HepG2 (cell line): ENCODE measurements at regions not wholly inside any gene's neighbourhood (a gene's known extent, or its start where the extent isn't known, plus 50 kb on each side); places are given as distances from the start of the nearest gene placed in this dataset.

Experiments used
- ATAC-seq: fragments of 200-7000 bp; cut with Tn5 transposase; 3 replicates; pipeline ENCODE4 v1.9.1; 2020; ENCODE audit warnings: mild to moderate bottlenecking, moderate library complexity
- BruUV-seq: library from RNA; stranded (reverse); fragments of 400-500 nt; replicated peaks from 2 replicates; lab custom pipeline; 2021; lab: Mats Ljungman, UMichigan
- CTCF ChIA-PET: fragments of 300-600 bp; formaldehyde crosslinking; extraction: SDS; loops from one replicate; lab custom pipeline; 2021; ENCODE audit warnings: low total read pairs, inconsistent platforms, low intra/inter-chr PET ratio; lab: Yijun Ruan, JAX
- POLR2A ChIA-PET: fragments of 350-600 bp; sonication (Branson Sonifier 250); formaldehyde crosslinking; loops from one replicate; lab custom pipeline; 2020; ENCODE audit warnings: antibody characterized with exemption, inconsistent platforms; lab: Yijun Ruan, JAX
- DNase-seq: peaks from one replicate; pipeline ENCODE4 v3.0.0-alpha.2; 2015; ENCODE audit warnings: low spot score
- FAIRE-seq: peaks from 3 replicates; lab custom pipeline; 2011; peaks lifted over from hg19 to GRCh38; lab: Jason Lieb, UNC
- H2AFZ ChIP-seq: one replicate; pipeline ENCODE4 v1.6.1; 2011; ENCODE audit warnings: low read length, inconsistent platforms
- H3K27ac ChIP-seq: fragments of 300-600 bp; 3 replicates; pipeline ENCODE4 v1.8.0; 2011; ENCODE audit warnings: mixed run types, mild to moderate bottlenecking, mixed read lengths, low read length, inconsistent platforms; ENCODE audit not compliant: insufficient read depth; ENCODE audit errors: extremely low read length
- H3K27me3 ChIP-seq, 2 experiments: fragments of 200-600 bp in 1 of 2; 2 replicates in 1 of 2; 3 replicates in 1 of 2; pipeline versions ENCODE4 v1.6.0 to v1.8.0; 2011; ENCODE audit warnings: low read length in 2 of 2, mild to moderate bottlenecking in 2 of 2, moderate library complexity in 2 of 2, inconsistent platforms in 1 of 2; ENCODE audit not compliant: insufficient read depth in 2 of 2, control insufficient read depth in 1 of 2
- H3K36me3 ChIP-seq, 2 experiments: fragments of 200-600 bp in 1 of 2; replicated peaks in 1 of 2; 2 replicates in 1 of 2; 3 replicates in 1 of 2; pipeline versions ENCODE4 v1.5.1 to v1.8.0; 2011; ENCODE audit warnings: low read length in 2 of 2, inconsistent platforms in 1 of 2; ENCODE audit not compliant: insufficient read depth in 2 of 2, control insufficient read depth in 1 of 2
- H3K4me1 ChIP-seq: 2 replicates; pipeline ENCODE4 v1.5.1; 2012; ENCODE audit warnings: low read length, inconsistent platforms; ENCODE audit not compliant: insufficient read depth
- H3K4me2 ChIP-seq: 2 replicates; pipeline ENCODE4 v1.6.0; 2011; ENCODE audit warnings: low read depth, low read length, inconsistent platforms
- H3K4me3 ChIP-seq, 3 experiments: fragments of 200-600 bp in 1 of 3; sonication (generic), shearing (Covaris generic) in 1 of 3; replicated peaks in 1 of 3; 2 replicates each; pipeline ENCODE4 v1.5.1; 2011 to 2016; ENCODE audit warnings: low read length in 3 of 3, inconsistent platforms in 2 of 3, low read depth in 2 of 3, mild to moderate bottlenecking in 2 of 3, control low read depth in 1 of 3, mixed read lengths in 1 of 3; ENCODE audit not compliant: insufficient read depth in 1 of 3
- H3K79me2 ChIP-seq: one replicate; pipeline ENCODE4 v1.6.1; 2011; ENCODE audit warnings: low read length, inconsistent platforms; ENCODE audit not compliant: insufficient read depth
- H3K9ac ChIP-seq: 2 replicates; pipeline ENCODE4 v1.6.0; 2011; ENCODE audit warnings: mild to moderate bottlenecking, low read depth, low read length, inconsistent platforms; ENCODE audit not compliant: insufficient read depth
- H3K9me3 ChIP-seq: 2 replicates; pipeline ENCODE4 v1.5.1; 2012; ENCODE audit warnings: mild to moderate bottlenecking, low read length
- H4K20me1 ChIP-seq: 2 replicates; pipeline ENCODE4 v1.6.0; 2011; ENCODE audit warnings: inconsistent platforms, mild to moderate bottlenecking, low read length, moderate library complexity; ENCODE audit not compliant: insufficient read depth
- BORCS8-MEF2B ChIP-seq: sonication (generic); formaldehyde crosslinking; IDR thresholded peaks from 2 replicates; pipeline ENCODE4 v1.8.0; 2022; ENCODE audit warnings: mild to moderate bottlenecking, missing genetic modification reagents
- HNRNPK ChIP-seq: fragments of 200-400 bp; formaldehyde crosslinking; IDR thresholded peaks from 2 replicates; pipeline ENCODE4 v1.6.1; 2018; ENCODE audit warnings: low read length, low read depth, moderate library complexity, mild to moderate bottlenecking; ENCODE audit not compliant: poor library complexity, severe bottlenecking
- KAT8 ChIP-seq: IDR thresholded peaks from 2 replicates; pipeline ENCODE4 v1.6.1; 2016; ENCODE audit warnings: missing genetic modification reagents, missing compliant biosample characterization
- SMAD3 ChIP-seq: sonication (generic); formaldehyde crosslinking; IDR thresholded peaks from 2 replicates; pipeline ENCODE4 v1.4.0; 2020; ENCODE audit warnings: missing genetic modification reagents
- SMYD3 ChIP-seq: sonication (generic); formaldehyde crosslinking; IDR thresholded peaks from 2 replicates; pipeline ENCODE4 v1.8.1; 2023; ENCODE audit warnings: mild to moderate bottlenecking, missing genetic modification reagents
- SRF ChIP-seq: IDR thresholded peaks from 2 replicates; pipeline ENCODE4 v1.6.1; 2011; ENCODE audit warnings: mild to moderate bottlenecking, low read depth, low read length, moderate library complexity
- ZNF121 ChIP-seq: sonication (generic); formaldehyde crosslinking; IDR thresholded peaks from 2 replicates; pipeline ENCODE4 v1.5.0; 2020; ENCODE audit warnings: mild to moderate bottlenecking, missing genetic modification reagents
- ZNF468 ChIP-seq: sonication (generic); formaldehyde crosslinking; IDR thresholded peaks from 2 replicates; pipeline ENCODE4 v1.8.0; 2022; ENCODE audit warnings: mild to moderate bottlenecking, moderate library complexity, missing genetic modification reagents
- WGBS: methylation state at CpG from one replicate; pipeline ENCODE4 v1.1.6; 2017; ENCODE audit warnings: low lambda C conversion rate; 5-methylcytosine and 5-hydroxymethylcytosine counted together
- in situ Hi-C: cut with HindIII; loops from 2 replicates; pipeline ENCODE4 v1.10.0; 2017; ENCODE audit warnings: low pct_unique_long_range_greater_than_20kb; ENCODE audit not compliant: extremely low pct_ligation_motif_present
- intact Hi-C: fragments of 100-400 bp; cut with micrococcal nuclease; formaldehyde crosslinking; loops from one replicate; pipeline ENCODE4 v1.10.0; 2022; ENCODE audit not compliant: unreplicated experiment
- TF ChIP-seq, protein P1 (sequence below), 2 experiments: sonication (generic) in 1 of 2; formaldehyde crosslinking in 1 of 2; IDR thresholded peaks; 2 replicates each; pipeline versions ENCODE4 v1.5.1 to v1.6.1; 2011 to 2020; ENCODE audit warnings: borderline replicate concordance in 1 of 2, low read depth in 1 of 2, low read length in 1 of 2, mild to moderate bottlenecking in 1 of 2, missing genetic modification reagents in 1 of 2, moderate library complexity in 1 of 2
- TF ChIP-seq, protein P2 (sequence below): IDR thresholded peaks from 2 replicates; pipeline ENCODE4 v1.6.1; 2016; ENCODE audit warnings: missing biosample characterization, missing genetic modification reagents, low read depth
- TF ChIP-seq, protein P3 (sequence below): sonication (generic); formaldehyde crosslinking; conservative IDR thresholded peaks from 2 replicates; pipeline ENCODE4 v1.4.0; 2020; ENCODE audit warnings: mild to moderate bottlenecking, missing genetic modification reagents, moderate library complexity
- TF ChIP-seq, protein P4 (sequence below): sonication (generic); formaldehyde crosslinking; IDR thresholded peaks from 2 replicates; pipeline ENCODE4 v1.4.0; 2020; ENCODE audit warnings: missing genetic modification reagents
- TF ChIP-seq, protein P5 (sequence below): IDR thresholded peaks from 2 replicates; pipeline ENCODE4 v1.6.1; 2012; ENCODE audit warnings: low read depth, low read length, improper control_type of control experiment

DNA sequence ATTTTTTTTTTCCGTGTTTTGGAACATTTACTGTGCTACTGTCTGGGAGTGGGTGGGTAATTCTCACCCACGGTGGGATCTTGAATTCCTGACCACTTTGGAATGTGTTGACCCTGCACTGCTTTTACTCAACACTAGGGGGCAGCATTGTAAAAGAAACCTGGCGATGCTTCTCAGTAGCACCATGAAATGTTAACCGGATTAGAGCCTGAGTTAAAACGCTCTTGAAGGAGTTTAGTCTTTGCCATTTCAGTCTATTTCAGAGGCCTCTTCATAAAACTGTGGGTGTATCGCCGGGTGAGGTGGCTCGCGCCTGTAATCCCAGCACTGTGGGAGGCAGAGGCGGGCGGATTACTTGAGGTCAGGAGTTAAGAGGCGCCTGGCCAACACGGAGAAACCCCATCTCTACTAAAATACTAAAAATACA, 79.0 kb upstream of the PRNP start:
- no peak overlapping the region for H3K9ac ChIP-seq
- H3K79me2 ChIP-seq: no peaks in the 10 kb centered on the region
- H4K20me1 ChIP-seq: no peaks in the 10 kb centered on the region
- no TSS peak for BruUV-seq
- no peaks in the 10 kb centered on the region for H3K4me1 ChIP-seq
- FAIRE-seq: peak; percentile 96
- H3K27ac ChIP-seq: no peak overlapping the region
- POLR2A ChIA-PET: no interaction called here
- H3K36me3 ChIP-seq: no peaks in the 10 kb centered on the region
- intact Hi-C loops: loop anchor here (1.0 kb wide), 2 partner anchors 113 to 493 kb away; no protein-coding TSS in a partner anchor
- WGBS: 25% methylated on average over 13 of the region's 13 CpGs
- H3K9me3 ChIP-seq: no peaks in the 10 kb centered on the region
- no peak overlapping the region for H2AFZ ChIP-seq
- DNase-seq: peak; percentile 78
- H3K27me3 ChIP-seq: peaks cover 4 to 38% of the 10 kb centered on the region in 2 experiments
- CTCF ChIA-PET: interaction anchor here (0.7 to 13.1 kb wide), 4 partner anchors 111 to 842 kb away, joined by 3 to 210 read pairs (median 6); partner anchors contain the start of gene PRND
- in situ Hi-C loops: loop anchor here (5.0 to 10.0 kb wide), 2 partner anchors 115 to 488 kb away; partner anchors contain the start of gene PRND
- ATAC-seq: peak; percentile 89
- no peak overlapping the region for H3K4me3 ChIP-seq
- H3K4me2 ChIP-seq: no peak overlapping the region
- no peak for TF ChIP-seq ZNF468 (CRISPR knock-in tag)
- no peak for TF ChIP-seq HNRNPK
- peak; percentile 41; the same call in 1 of the 2 replicates for TF ChIP-seq KAT8 (CRISPR knock-in tag)
- TF ChIP-seq, protein P1, sequence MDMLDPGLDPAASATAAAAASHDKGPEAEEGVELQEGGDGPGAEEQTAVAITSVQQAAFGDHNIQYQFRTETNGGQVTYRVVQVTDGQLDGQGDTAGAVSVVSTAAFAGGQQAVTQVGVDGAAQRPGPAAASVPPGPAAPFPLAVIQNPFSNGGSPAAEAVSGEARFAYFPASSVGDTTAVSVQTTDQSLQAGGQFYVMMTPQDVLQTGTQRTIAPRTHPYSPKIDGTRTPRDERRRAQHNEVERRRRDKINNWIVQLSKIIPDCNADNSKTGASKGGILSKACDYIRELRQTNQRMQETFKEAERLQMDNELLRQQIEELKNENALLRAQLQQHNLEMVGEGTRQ (IDR thresholded peaks at IDR 0.05; ENCODE audit: low read depth, low read length): no peak
- TF ChIP-seq, protein P1 (CRISPR knock-in tag; IDR thresholded peaks at IDR 0.05; ENCODE audit: borderline replicate concordance): no peak
- TF ChIP-seq SMYD3 (CRISPR knock-in tag): peak; percentile 89; the same call in 1 of the 2 replicates
- TF ChIP-seq, protein P2, sequence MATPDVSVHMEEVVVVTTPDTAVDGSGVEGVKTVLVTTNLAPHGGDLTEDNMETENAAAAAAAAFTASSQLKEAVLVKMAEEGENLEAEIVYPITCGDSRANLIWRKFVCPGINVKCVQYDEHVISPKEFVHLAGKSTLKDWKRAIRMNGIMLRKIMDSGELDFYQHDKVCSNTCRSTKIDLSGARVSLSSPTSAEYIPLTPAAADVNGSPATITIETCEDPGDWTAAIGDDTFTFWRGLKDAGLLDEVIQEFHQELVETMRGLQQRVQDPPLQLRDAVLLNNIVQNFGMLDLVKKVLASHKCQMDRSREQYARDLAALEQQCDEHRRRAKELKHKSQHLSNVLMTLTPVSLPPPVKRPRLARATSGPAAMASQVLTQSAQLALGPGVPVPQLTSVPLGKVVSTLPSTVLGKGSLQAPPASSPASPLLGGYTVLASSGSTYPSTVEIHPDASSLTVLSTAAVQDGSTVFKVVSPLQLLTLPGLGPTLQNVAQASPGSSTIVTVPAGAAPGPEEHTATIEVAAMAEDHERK (CRISPR knock-in tag): no peak
- peak; percentile 88 for TF ChIP-seq ZNF121 (CRISPR knock-in tag)
- TF ChIP-seq, protein P3, sequence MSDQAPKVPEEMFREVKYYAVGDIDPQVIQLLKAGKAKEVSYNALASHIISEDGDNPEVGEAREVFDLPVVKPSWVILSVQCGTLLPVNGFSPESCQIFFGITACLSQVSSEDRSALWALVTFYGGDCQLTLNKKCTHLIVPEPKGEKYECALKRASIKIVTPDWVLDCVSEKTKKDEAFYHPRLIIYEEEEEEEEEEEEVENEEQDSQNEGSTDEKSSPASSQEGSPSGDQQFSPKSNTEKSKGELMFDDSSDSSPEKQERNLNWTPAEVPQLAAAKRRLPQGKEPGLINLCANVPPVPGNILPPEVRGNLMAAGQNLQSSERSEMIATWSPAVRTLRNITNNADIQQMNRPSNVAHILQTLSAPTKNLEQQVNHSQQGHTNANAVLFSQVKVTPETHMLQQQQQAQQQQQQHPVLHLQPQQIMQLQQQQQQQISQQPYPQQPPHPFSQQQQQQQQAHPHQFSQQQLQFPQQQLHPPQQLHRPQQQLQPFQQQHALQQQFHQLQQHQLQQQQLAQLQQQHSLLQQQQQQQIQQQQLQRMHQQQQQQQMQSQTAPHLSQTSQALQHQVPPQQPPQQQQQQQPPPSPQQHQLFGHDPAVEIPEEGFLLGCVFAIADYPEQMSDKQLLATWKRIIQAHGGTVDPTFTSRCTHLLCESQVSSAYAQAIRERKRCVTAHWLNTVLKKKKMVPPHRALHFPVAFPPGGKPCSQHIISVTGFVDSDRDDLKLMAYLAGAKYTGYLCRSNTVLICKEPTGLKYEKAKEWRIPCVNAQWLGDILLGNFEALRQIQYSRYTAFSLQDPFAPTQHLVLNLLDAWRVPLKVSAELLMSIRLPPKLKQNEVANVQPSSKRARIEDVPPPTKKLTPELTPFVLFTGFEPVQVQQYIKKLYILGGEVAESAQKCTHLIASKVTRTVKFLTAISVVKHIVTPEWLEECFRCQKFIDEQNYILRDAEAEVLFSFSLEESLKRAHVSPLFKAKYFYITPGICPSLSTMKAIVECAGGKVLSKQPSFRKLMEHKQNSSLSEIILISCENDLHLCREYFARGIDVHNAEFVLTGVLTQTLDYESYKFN: no peak
- TF ChIP-seq SRF: no peak
- TF ChIP-seq, protein P4, sequence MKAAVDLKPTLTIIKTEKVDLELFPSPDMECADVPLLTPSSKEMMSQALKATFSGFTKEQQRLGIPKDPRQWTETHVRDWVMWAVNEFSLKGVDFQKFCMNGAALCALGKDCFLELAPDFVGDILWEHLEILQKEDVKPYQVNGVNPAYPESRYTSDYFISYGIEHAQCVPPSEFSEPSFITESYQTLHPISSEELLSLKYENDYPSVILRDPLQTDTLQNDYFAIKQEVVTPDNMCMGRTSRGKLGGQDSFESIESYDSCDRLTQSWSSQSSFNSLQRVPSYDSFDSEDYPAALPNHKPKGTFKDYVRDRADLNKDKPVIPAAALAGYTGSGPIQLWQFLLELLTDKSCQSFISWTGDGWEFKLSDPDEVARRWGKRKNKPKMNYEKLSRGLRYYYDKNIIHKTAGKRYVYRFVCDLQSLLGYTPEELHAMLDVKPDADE (CRISPR knock-in tag): no peak
- peak; percentile 87; the same call in 1 of the 2 replicates for TF ChIP-seq SMAD3 (CRISPR knock-in tag)
- TF ChIP-seq BORCS8-MEF2B (CRISPR knock-in tag): peak; percentile 56; the same call in 1 of the 2 replicates
- TF ChIP-seq, protein P5, sequence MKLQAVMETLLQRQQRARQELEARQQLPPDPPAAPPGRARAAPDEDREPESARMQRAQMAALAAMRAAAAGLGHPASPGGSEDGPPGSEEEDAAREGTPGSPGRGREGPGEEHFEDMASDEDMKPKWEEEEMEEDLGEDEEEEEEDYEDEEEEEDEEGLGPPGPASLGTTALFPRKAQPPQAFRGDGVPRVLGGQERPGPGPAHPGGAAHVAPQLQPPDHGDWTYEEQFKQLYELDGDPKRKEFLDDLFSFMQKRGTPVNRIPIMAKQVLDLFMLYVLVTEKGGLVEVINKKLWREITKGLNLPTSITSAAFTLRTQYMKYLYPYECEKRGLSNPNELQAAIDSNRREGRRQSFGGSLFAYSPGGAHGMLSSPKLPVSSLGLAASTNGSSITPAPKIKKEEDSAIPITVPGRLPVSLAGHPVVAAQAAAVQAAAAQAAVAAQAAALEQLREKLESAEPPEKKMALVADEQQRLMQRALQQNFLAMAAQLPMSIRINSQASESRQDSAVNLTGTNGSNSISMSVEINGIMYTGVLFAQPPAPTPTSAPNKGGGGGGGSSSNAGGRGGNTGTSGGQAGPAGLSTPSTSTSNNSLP: 0 out of 2 replicates have a peak, but pooled peaks have one; percentile 47
